IPS-18c (cell line): ENCODE measurements at regions not wholly inside any gene's neighbourhood (a gene's known extent, or its start where the extent isn't known, plus 50 kb on each side); places are given as distances from the start of the nearest gene placed in this dataset.
"Not testable (repeated sequence)": the region's sequence is repeated elsewhere in the genome, so short reads cannot be mapped to it uniquely, and the experiment has no call there.

ENCODE experiments used
- H3K4me3 ChIP-seq: 2 replicates; pipeline ENCODE4 v1.7.0; 2013; ENCODE audit warnings: low read depth, mild to moderate bottlenecking, low read length, moderate library complexity; ENCODE audit not compliant: insufficient read depth
- H3K9me3 ChIP-seq: one replicate; pipeline ENCODE4 v1.6.1; 2013; ENCODE audit warnings: mild to moderate bottlenecking, low read length, moderate library complexity; ENCODE audit not compliant: control insufficient read depth, insufficient read depth

DNA sequence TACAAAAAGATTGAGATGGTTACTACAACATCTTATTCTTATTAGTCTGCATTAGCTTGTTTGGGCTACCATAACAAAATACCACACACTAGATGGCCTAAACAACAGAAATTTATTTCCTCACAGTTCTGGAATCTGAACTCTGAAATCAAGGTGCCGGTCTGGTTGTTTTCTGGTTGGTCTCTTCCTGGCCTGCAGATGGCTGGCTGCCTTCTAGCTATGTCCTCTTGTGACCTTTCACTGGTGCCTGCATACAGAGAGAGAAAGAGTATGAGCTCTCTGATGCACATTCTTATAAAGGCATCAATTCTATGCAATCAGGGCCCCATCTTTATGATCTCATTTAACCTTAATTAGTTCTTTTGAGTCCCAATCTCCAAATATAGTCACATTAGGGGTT is 696.5 kb downstream of the TDRD15 start:
- Histone ChIP-seq H3K4me3 (no peak overlapping the region), H3K9me3 (no peaks in the 10 kb centered on the region)

DNA sequence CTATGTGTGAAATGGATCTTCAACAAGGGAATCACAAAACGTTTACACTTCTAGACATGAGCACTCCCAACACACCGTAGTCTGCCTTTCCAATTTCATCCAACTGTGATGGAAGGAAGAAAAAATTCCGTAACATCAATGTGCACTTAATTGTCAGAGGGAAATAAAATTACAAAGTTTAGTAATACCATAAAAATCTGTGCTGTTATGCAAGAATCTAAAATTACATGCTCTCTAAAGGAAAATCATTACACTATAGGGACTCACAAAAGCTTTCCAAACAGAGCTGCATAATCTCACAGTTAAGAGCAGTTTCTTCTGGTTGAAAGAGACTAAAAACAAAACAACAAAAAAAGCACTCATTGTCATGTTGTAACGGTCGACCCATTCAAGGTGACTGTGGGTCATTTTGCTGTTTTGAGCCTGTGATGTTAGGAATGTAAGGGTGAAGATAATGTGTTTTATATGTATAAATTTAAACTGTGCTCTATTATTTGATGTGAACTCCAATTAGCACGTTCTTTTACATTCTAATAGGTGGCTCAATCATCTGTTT is 698.0 kb downstream of the TDRD15 start:
- no peaks in the 10 kb centered on the region for H3K9me3 ChIP-seq
- H3K4me3 ChIP-seq, result no peak overlapping the region

DNA sequence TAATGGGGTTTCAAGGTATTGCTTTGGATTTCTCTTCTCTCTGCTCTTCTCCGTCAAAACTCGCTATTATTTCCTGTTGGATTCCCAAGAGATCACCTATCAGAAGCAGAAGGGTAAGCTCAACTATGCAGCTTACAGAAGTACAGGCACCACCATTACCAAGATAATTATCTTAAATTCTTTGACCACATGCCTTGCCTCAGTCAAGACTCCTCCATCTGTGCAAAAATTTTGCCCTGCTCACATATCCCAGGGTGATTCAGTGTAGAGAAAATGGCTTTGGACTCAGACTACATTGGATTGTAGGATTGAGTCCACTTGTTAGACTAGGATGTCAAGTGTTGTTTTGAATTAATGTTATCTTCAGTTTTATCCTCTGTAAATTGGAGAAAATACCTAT is 698.7 kb downstream of the TDRD15 start:
- H3K9me3 ChIP-seq, result no peaks in the 10 kb centered on the region
- no peak overlapping the region for H3K4me3 ChIP-seq

DNA sequence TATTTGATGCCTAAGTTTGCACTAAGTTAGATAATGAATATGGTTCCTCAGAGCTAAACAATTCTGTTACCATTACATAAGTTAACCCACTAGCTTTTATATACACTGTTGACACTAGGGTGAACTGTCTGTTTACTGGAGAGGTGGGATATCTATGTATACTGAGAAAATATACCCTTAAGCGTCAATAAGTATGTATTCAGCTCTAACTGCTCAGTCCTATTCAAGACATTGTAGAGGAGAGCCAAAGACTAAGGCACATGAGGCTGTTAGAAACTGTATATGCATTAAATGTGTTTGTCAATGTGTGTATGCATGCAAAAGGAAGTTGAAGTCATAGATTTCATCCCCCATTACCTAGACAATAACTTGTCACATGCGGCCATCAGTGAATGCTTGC is 710.0 kb downstream of the TDRD15 start:
- Histone ChIP-seq H3K9me3 (no peaks in the 10 kb centered on the region), H3K4me3 (no peak overlapping the region)

DNA sequence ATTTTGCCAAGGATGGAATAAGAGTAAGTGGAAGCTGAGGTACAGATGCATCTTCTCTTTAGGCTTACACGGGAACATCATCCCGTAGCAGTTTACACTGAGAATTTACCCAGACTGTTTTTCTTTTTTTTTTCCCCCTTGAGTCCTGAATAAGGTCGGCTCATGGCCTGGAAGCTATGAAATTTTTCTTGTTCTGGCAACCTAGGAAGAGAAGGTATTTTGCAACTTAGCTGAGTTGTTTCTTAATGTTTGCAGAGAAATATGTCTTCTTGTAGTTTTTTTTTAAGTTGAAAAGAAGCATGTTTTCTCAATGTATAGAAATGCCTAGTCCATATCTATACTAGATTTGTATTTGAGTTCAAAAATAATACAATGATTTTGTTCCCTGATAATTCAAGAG is 712.5 kb downstream of the TDRD15 start:
- H3K4me3 ChIP-seq, result no peak overlapping the region
- no peaks in the 10 kb centered on the region for H3K9me3 ChIP-seq

DNA sequence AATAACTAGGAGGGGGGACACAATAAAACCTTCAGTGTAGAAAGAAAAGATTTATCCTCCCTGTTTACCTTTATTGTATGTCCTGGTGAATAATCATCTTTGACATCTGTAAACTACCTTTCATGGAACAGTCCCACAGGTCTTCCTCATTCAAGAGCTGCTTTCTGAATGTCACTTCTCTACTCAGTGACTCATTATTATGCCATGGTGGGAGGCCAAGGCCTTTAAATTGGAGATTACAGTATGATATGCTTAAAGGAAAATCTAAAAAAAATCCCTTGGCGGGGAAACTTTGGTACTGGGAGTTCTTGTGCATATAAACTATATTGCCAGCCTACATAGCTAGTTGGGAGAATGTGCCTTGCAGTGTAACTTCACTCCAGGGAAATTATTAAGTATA is 713.0 kb downstream of the TDRD15 start:
- Histone ChIP-seq H3K4me3 (no peak overlapping the region), H3K9me3 (no peaks in the 10 kb centered on the region)

DNA sequence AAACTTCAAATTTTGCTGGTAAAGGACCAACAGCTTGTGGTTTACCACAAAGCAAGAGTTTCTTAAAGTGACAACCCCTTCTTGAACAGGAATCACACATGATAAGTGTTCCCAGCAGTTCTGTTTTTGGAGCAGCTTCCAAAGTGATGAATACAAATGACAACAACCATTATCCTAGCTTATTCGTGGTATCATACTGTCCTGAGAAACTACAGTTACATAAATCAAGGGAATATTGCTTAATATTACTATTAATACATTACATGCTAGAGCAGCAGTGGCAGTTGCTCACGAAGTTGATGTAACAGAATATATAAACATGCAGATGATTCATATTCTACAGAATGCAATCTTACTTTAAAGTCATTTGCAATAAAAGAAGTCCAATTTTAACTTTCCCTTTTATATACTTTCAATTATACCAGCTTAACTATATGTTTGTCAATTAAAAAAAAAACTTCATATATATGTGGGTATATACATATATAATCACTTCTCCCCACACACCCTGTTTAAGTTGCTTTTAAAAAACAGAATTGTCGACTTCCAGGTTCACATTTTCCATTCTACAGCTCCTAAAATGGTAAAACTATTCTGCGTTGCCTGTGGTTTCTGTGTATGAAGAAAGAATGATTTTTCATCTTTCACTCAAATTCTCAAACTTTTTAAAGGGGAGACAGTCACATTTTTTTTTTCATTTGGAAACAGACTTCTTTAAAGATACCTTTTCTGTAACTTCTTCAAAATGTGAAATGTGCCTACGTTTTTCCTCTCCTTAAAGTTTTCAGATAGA is 713.6 kb downstream of the TDRD15 start:
- Histone ChIP-seq H3K4me3 (no peak overlapping the region), H3K9me3 (no peaks in the 10 kb centered on the region)

DNA sequence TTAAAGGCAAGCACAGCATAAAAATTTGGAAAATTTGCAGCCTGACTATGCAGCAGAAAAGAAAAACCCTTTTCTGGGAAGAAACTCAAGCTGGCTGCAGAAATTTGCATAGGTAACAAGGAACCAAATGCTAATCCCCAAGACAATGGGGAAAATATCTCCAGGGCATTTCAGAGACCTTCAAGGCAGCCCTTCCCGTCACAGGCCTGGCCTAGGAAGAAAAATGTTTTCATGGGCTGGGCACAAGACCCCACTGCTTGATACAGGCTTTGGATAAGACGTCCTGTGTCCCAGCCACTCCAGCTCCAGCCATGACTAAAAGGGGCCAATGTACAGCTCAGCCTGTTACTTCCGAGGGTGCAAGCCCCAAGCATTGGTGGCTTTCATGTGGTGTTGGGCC is 717.6 kb downstream of the TDRD15 start:
- Histone ChIP-seq H3K4me3 (no peak overlapping the region), H3K9me3 (no peaks in the 10 kb centered on the region)

DNA sequence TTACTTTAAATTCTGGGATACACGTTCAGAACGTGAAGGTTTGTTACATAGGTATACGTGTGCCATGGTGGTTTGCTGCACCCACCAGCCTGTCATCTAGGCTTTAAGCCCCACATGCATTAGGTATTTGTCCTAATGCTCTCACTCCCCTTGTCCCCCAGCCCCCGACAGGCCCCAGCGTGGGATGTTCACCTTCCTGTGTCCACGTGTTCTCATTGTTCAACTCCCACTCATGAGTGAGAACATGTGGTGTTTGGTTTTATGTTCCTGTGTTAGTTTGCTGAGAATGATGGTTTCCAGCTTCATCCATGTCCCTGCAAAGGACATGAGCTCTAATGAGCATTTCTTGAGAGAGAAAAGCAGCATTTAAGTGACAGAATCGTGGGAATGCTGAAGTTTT is 726.6 kb downstream of the TDRD15 start:
- not testable (repeated sequence) for H3K4me3 ChIP-seq, H3K9me3 ChIP-seq

DNA sequence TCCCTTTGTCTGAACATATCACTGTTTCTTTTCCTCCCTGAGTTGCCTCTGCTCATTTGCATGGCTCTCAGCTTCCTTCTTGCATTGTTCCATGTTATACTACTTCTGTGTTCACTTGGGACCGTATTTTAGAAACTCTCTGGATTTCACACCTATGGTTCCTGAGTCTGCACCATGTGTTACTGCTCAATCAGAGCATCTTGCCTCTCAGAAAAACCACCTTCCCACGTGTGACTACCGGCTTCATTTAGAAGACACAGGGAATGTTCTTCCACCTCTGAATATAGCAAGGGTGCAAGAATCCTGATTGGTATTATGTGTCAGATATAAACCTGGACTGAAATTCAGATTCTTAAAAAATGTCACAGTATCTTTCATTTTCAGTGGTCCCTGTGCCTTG is 731.2 kb downstream of the TDRD15 start:
- no peak overlapping the region for H3K4me3 ChIP-seq

DNA sequence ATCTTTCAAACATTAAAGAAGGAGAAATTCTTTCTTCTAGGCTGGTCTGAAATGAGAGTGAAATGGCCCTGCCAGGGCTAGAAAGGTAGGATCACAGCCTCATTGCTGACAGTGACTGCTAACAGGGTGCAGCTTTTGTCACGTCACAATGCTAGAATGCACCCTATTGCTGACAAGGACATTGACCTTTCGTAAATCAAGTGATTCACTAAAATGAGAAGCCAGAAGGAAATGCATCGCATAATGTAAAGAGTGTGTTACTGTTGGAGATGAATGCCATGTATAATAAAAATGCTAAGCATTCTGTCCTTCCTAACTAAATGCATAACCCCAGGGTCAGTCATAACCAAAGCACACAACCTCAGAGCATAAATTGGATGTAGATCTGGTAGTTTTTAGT is 732.9 kb downstream of the TDRD15 start:
- H3K4me3 ChIP-seq, result no peak overlapping the region
- H3K9me3 ChIP-seq, result peaks cover 4% of the 10 kb centered on the region

More for the DNA sequence above, 731.2 kb downstream of the TDRD15 start:
- H3K9me3 ChIP-seq, result peaks cover 4% of the 10 kb centered on the region

DNA sequence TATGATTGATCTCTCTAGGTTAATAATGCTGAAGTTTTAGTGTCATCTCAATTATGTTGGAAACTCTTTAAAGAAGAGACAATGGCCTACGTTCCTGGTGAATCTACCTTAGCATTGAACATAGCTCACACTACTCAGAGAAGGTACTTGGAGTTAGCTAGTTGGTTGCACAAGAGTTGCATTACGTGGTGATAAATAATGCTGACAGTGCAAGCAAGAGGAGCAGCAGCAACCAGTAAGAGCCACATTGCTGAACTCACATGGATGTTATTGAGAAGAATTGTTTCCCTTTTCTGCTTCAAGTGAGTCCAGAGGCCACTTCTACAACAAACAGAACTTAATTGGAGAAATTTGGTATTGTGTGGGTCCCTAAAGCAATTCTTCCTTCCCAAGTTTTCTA is 737.1 kb downstream of the TDRD15 start:
- Histone ChIP-seq H3K4me3 (no peak overlapping the region), H3K9me3 (peaks cover 4% of the 10 kb centered on the region)

DNA sequence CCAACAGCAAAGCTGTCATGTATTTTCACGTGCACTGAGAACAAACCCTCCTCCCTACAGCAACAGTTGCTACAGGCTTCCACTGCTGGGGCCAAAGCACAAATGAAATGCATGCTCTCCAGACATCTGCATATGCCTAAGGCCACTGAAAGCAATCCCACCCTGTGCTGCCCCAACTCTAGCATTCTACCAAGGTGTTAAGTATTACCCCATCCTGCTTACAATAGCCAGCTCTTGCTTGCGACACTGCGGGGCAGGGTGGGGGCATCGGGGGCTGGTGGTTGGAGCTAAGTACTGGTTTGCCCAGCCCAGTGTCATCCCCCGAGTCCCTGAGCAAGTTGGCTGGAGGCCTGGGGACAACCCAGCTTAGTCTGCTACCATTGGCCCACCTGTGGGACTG is 742.5 kb downstream of the TDRD15 start:
- H3K9me3 ChIP-seq, result no peaks in the 10 kb centered on the region
- H3K4me3 ChIP-seq, result no peak overlapping the region

DNA sequence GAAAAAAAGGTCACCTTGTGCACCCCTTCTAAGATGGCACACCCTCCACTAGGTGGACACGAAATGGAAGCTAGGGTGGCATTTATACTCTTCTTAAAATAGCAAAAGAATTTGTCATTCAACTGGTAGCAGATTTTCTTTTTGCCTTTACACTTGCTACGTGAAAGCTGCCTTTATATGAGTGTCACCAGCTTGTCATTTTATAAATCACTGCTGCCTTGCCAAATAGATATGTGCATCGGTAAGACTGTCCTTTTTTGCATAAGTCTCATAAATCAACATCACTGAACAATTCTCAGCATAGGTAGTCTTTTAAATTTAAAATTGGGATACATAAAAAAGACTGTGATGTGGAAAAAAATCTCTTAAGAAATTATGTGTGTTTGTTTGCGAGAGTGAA is 764.1 kb downstream of the TDRD15 start:
- Histone ChIP-seq H3K4me3 (no peak overlapping the region), H3K9me3 (no peaks in the 10 kb centered on the region)

DNA sequence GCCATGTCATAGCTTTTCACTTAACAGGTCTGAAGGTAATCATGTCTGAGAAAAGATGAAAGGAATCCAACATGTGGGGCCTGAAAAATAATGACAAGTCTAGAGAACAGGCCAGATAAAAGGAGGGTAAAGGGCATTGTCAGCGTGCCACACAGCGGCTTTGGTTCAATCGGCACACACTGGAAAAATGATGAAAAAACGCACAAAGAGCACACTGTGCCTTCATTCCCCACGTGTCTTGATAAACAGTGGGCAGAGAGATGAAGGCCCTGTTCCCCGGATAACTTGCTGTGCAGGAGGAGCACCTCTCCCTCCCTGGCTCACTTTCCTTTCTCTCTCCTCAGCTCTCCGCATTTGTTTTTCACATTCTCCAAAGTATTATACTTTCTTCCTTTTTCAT is 766.3 kb downstream of the TDRD15 start:
- Histone ChIP-seq H3K4me3 (no peak overlapping the region), H3K9me3 (no peaks in the 10 kb centered on the region)

DNA sequence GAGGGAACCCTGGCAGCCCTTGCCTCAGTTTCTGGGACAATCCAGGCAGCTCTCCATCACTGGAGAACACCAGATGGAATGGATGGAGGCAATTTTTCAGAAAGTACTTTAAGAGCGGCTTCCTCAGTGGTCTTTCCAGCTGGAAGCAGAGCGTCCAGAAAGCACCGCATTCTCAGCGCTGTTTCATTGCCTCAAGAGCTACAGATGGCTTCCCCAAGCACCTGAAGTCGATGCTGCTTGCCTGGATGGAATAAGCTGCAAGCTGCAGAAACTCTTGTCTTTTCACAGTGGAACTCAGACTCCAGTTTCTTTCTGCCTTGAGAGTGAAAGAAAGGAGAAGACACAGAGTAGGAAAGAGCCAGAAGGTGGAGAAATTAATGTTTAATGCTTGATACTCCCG is 766.9 kb downstream of the TDRD15 start:
- no peak overlapping the region for H3K4me3 ChIP-seq
- no peaks in the 10 kb centered on the region for H3K9me3 ChIP-seq

DNA sequence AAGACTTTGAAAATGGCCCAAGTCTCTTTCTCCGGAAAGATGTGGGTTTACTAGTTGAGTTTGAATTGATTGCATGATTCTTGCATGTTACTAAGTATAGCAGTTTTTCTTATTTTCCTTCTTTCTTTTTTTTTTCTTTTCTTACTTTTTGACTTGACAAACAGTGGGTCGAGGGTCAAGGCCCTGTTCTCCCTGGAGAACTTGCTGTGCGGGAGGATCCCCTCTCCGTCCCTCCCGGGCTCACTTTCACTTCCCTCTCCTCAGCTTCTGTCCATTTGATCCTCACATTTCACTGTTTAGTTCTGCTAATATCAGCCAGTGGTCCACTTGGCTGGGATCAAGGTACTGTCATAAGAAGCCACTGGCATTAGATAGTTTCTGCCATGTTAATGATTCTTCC is 767.4 kb downstream of the TDRD15 start:
- Histone ChIP-seq H3K9me3 (no peaks in the 10 kb centered on the region), H3K4me3 (no peak overlapping the region)

DNA sequence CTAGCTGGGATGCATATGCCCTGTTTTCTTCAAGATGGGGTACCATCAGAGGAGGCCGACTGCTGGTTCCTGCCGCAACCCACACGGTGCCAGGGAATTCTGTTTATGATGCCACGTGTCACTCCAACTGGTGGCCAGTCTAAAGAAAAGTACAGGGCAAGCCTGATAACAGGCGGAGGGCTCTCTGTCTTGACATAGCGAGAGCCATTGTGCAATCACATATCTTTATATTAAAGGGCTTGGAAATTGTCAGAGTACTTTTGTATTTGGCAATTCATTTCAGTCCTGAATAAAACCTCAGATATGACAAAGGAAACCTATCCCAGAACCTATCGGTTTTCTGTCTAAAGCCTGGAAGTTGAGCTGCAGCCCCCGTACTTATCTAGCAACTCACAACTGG is 768.4 kb downstream of the TDRD15 start:
- Histone ChIP-seq H3K9me3 (no peaks in the 10 kb centered on the region), H3K4me3 (no peak overlapping the region)

DNA sequence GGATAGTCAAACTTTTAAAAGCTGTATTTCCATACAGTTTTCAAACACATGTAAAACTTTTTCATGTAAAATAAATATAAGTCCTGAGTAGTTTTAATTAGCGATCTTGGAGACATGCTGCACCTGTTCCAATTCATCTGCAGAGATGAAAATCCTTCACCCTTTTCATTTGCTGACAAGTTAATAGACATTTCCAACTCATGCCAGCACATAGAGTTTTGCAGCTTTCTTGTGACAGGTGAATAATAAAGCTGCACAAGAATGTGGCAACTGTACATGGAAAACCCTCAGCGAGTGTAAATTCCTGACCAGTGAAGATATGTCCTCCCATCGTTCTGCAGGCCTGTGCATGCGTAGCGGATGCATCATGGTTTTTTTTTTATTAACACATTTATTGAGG is 771.4 kb downstream of the TDRD15 start:
- Histone ChIP-seq H3K9me3 (no peaks in the 10 kb centered on the region), H3K4me3 (no peak overlapping the region)
